DND-41 (cell line): ENCODE measurements at regions not wholly inside any gene's neighbourhood (a gene's known extent, or its start where the extent isn't known, plus 50 kb on each side); places are given as distances from the start of the nearest gene placed in this dataset.

Source experiments
- ATAC-seq: fragments of 200-7000 bp; cut with Tn5 transposase; 3 replicates; pipeline ENCODE4 v1.9.1; 2021; ENCODE audit warnings: low read depth; ENCODE audit not compliant: insufficient read depth
- DNase-seq: peaks from one replicate; pipeline ENCODE4 v3.0.0-alpha.2; 2020
- H2AFZ ChIP-seq: 2 replicates; pipeline ENCODE4 v1.6.0; 2012; ENCODE audit warnings: low read depth, low read length
- H3K27ac ChIP-seq: 2 replicates; pipeline ENCODE4 v1.5.1; 2012; ENCODE audit warnings: low read length, inconsistent platforms
- H3K27me3 ChIP-seq: fragments of 200-600 bp; sonication (generic); 2 replicates; pipeline ENCODE4 v1.6.0; 2012; ENCODE audit warnings: low read length, mild to moderate bottlenecking, inconsistent platforms; ENCODE audit not compliant: insufficient read depth, poor library complexity
- H3K36me3 ChIP-seq: 2 replicates; pipeline ENCODE4 v1.5.1; 2012; ENCODE audit warnings: low read length, inconsistent platforms; ENCODE audit not compliant: insufficient read depth
- H3K4me1 ChIP-seq: 2 replicates; pipeline ENCODE4 v1.5.1; 2012; ENCODE audit warnings: mild to moderate bottlenecking, low read length; ENCODE audit not compliant: insufficient read depth
- H3K4me2 ChIP-seq: 2 replicates; pipeline ENCODE4 v1.6.0; 2012; ENCODE audit warnings: mild to moderate bottlenecking, moderate library complexity, low read length, inconsistent platforms; ENCODE audit not compliant: insufficient read depth
- H3K4me3 ChIP-seq, 2 experiments: fragments of 200-600 bp in 1 of 2; shearing (Covaris generic) in 1 of 2; 2 replicates each; pipeline ENCODE4 v1.5.1; 2012 to 2016; ENCODE audit warnings: inconsistent platforms in 2 of 2, low read length in 2 of 2, mild to moderate bottlenecking in 2 of 2, low read depth in 1 of 2, moderate library complexity in 1 of 2
- H3K79me2 ChIP-seq: 2 replicates; pipeline ENCODE4 v1.6.0; 2012; ENCODE audit warnings: low read length, inconsistent platforms; ENCODE audit not compliant: insufficient read depth
- H3K9ac ChIP-seq: 2 replicates; pipeline ENCODE4 v1.6.0; 2012; ENCODE audit warnings: low read depth, mild to moderate bottlenecking, inconsistent platforms, low read length, moderate library complexity
- H3K9me3 ChIP-seq: 2 replicates; pipeline ENCODE4 v1.5.1; 2012; ENCODE audit warnings: low read length, moderate library complexity, mild to moderate bottlenecking, inconsistent platforms; ENCODE audit not compliant: insufficient read depth, severe bottlenecking
- H4K20me1 ChIP-seq: 2 replicates; pipeline ENCODE4 v1.6.0; 2012; ENCODE audit warnings: low read length; ENCODE audit not compliant: insufficient read depth
- CTCF ChIP-seq: IDR thresholded peaks from 2 replicates; pipeline ENCODE4 v1.5.1; 2012; ENCODE audit warnings: borderline replicate concordance, low read length, moderate library complexity, mild to moderate bottlenecking; ENCODE audit not compliant: poor library complexity, severe bottlenecking; ENCODE audit errors: extremely low read depth
- EZH2 ChIP-seq: IDR thresholded peaks from 3 replicates; pipeline ENCODE4 v1.6.1; 2012; ENCODE audit warnings: borderline replicate concordance, low read depth, mild to moderate bottlenecking, moderate library complexity, low read length, inconsistent platforms; ENCODE audit not compliant: severe bottlenecking

- no peak overlapping the region for H3K4me2 ChIP-seq
- TF ChIP-seq CTCF (no peak), EZH2 (no peak)
- ATAC-seq = no peak
- H3K36me3 ChIP-seq = no peaks in the 10 kb centered on the region
- DNase-seq = no peak
- H3K9me3 ChIP-seq = no peaks in the 10 kb centered on the region
- H3K27me3 ChIP-seq = no peaks in the 10 kb centered on the region
- H3K79me2 ChIP-seq = no peaks in the 10 kb centered on the region
- H3K27ac ChIP-seq = no peak overlapping the region
- H4K20me1 ChIP-seq = no peaks in the 10 kb centered on the region
- no peak overlapping the region for H2AFZ ChIP-seq
- no peaks in the 10 kb centered on the region for H3K4me1 ChIP-seq
- no peak overlapping the region for H3K9ac ChIP-seq
- no peak overlapping the region for H3K4me3 ChIP-seq
Measured at GRCh38 chr4:18201885-18202284, 180.3 kb upstream of the LCORL start.

- DNase-seq = no peak
- no peak overlapping the region for H2AFZ ChIP-seq
- no peak overlapping the region for H3K4me2 ChIP-seq
- no peak for ATAC-seq
- H3K4me1 ChIP-seq = no peaks in the 10 kb centered on the region
- H3K36me3 ChIP-seq = no peaks in the 10 kb centered on the region
- no peaks in the 10 kb centered on the region for H4K20me1 ChIP-seq
- H3K27me3 ChIP-seq = no peaks in the 10 kb centered on the region
- H3K27ac ChIP-seq = no peak overlapping the region
- TF ChIP-seq EZH2 (no peak), CTCF (no peak)
- no peaks in the 10 kb centered on the region for H3K79me2 ChIP-seq
- H3K4me3 ChIP-seq = no peak overlapping the region
- no peak overlapping the region for H3K9ac ChIP-seq
- H3K9me3 ChIP-seq = no peaks in the 10 kb centered on the region
Measured at GRCh38 chr4:18198653-18199052, 177.1 kb upstream of the LCORL start.

GRCh38 chr4:18197467-18197866 is 175.9 kb upstream of the LCORL start:
- TF ChIP-seq EZH2 = no peak
- TF ChIP-seq CTCF = no peak
- H3K36me3 ChIP-seq = no peaks in the 10 kb centered on the region
- no peaks in the 10 kb centered on the region for H3K9me3 ChIP-seq
- H3K27ac ChIP-seq = no peak overlapping the region
- H2AFZ ChIP-seq = no peak overlapping the region
- H3K4me1 ChIP-seq = no peaks in the 10 kb centered on the region
- no peaks in the 10 kb centered on the region for H3K79me2 ChIP-seq
- H3K4me3 ChIP-seq = no peak overlapping the region
- peaks cover 3% of the 10 kb centered on the region for H3K27me3 ChIP-seq
- DNase-seq (no peak), ATAC-seq (no peak)
- no peak overlapping the region for H3K4me2 ChIP-seq
- no peak overlapping the region for H3K9ac ChIP-seq
- no peaks in the 10 kb centered on the region for H4K20me1 ChIP-seq

GRCh38 chr4:18194278-18194677 is 172.7 kb upstream of the LCORL start:
- Histone ChIP-seq H3K36me3 (no peaks in the 10 kb centered on the region), H4K20me1 (no peaks in the 10 kb centered on the region), H3K4me1 (no peaks in the 10 kb centered on the region), H3K9ac (no peak overlapping the region), H2AFZ (no peak overlapping the region), H3K4me2 (no peak overlapping the region), H3K79me2 (no peaks in the 10 kb centered on the region), H3K9me3 (no peaks in the 10 kb centered on the region), H3K27me3 (peaks cover 7% of the 10 kb centered on the region), H3K4me3 (no peak overlapping the region), H3K27ac (no peak overlapping the region)
- TF ChIP-seq CTCF = no peak
- TF ChIP-seq EZH2 = no peak
- ATAC-seq (no peak), DNase-seq (no peak)
